DND-41 (cell line): ENCODE measurements at regions not wholly inside any gene's neighbourhood (a gene's known extent, or its start where the extent isn't known, plus 50 kb on each side); places are given as distances from the start of the nearest gene placed in this dataset.
"Not testable (repeated sequence)": the region's sequence is repeated elsewhere in the genome, so short reads cannot be mapped to it uniquely, and the experiment has no call there.

Experiments
- EZH2 ChIP-seq: IDR thresholded peaks from 3 replicates; pipeline ENCODE4 v1.6.1; 2012; ENCODE audit warnings: borderline replicate concordance, low read depth, mild to moderate bottlenecking, moderate library complexity, low read length, inconsistent platforms; ENCODE audit not compliant: severe bottlenecking
- TF ChIP-seq, protein P1 (sequence below): IDR thresholded peaks from 2 replicates; pipeline ENCODE4 v1.5.1; 2012; ENCODE audit warnings: borderline replicate concordance, low read length, moderate library complexity, mild to moderate bottlenecking; ENCODE audit not compliant: poor library complexity, severe bottlenecking; ENCODE audit errors: extremely low read depth

DNA sequence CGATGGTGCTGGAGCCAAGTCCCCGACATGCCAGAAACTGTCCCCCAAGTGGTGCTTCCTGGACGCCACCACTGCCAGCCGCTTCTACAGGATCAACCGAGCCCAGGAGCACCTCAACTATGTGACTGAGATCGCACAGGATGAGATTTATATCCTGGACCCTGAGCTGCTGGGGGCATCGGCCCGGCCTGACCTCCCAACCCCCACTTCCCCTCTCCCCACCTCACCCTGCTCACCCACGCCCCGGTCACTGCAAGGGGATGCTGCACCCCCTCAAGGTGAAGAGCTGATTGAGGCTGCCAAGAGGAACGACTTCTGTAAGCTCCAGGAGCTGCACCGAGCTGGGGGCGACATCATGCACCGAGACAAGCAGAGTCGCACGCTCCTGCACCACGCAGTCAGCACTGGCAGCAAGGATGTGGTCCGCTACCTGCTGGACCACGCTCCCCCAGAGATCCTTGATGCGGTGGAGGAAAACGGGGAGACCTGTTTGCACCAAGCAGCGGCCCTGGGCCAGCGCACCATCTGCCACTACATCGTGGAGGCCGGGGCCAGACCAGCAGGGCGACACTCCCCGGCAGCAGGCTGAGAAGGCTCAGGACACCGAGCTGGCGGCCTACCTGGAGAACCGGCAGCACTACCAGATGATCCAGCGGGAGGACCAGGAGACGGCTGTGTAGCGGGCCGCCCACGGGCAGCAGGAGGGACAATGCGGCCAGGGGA is 91.0 kb downstream of the LACC1 start:
- TF ChIP-seq, protein P1, sequence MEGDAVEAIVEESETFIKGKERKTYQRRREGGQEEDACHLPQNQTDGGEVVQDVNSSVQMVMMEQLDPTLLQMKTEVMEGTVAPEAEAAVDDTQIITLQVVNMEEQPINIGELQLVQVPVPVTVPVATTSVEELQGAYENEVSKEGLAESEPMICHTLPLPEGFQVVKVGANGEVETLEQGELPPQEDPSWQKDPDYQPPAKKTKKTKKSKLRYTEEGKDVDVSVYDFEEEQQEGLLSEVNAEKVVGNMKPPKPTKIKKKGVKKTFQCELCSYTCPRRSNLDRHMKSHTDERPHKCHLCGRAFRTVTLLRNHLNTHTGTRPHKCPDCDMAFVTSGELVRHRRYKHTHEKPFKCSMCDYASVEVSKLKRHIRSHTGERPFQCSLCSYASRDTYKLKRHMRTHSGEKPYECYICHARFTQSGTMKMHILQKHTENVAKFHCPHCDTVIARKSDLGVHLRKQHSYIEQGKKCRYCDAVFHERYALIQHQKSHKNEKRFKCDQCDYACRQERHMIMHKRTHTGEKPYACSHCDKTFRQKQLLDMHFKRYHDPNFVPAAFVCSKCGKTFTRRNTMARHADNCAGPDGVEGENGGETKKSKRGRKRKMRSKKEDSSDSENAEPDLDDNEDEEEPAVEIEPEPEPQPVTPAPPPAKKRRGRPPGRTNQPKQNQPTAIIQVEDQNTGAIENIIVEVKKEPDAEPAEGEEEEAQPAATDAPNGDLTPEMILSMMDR = not testable (repeated sequence)
- not testable (repeated sequence) for TF ChIP-seq EZH2
